Naive thymus-derived CD4-positive, alpha-beta T cell (primary cell): ENCODE measurements at regions not wholly inside any gene's neighbourhood (a gene's known extent, or its start where the extent isn't known, plus 50 kb on each side); places are given as distances from the start of the nearest gene placed in this dataset.

ENCODE experiments used
- ATAC-seq: fragments of 150-1000 bp; cut with Tn5 transposase; 2 replicates; pipeline ENCODE4 v1.10.0; 2021; ENCODE audit warnings: mild to moderate bottlenecking, moderate library complexity
- CTCF ChIA-PET: fragments of 350-600 bp; sonication (Branson Sonifier 250); formaldehyde crosslinking; loops from one replicate; lab custom pipeline; 2021; ENCODE audit warnings: antibody characterized with exemption; lab: Charles Lee
- POLR2A ChIA-PET: fragments of 350-600 bp; sonication (Branson Sonifier 250); formaldehyde crosslinking; loops from one replicate; lab custom pipeline; 2021; ENCODE audit warnings: antibody characterized with exemption, inconsistent platforms; lab: Charles Lee
- DNase-seq, 9 donors: peaks; one replicate each; pipeline versions ENCODE4 v3.0.0 to v3.0.0-alpha.2; 2020 to 2022; ENCODE audit warnings: mixed read lengths in 1 of 9
- H3K27ac ChIP-seq: one replicate; pipeline ENCODE4 v1.7.0; 2013; ENCODE audit warnings: mild to moderate bottlenecking, low read depth, low read length, moderate library complexity
- H3K27me3 ChIP-seq, 2 donors: one replicate each; pipeline ENCODE4 v1.7.0; 2013; ENCODE audit warnings: low read length in 2 of 2, mild to moderate bottlenecking in 2 of 2, moderate library complexity in 2 of 2; ENCODE audit not compliant: control insufficient read depth in 2 of 2, insufficient read depth in 2 of 2
- H3K36me3 ChIP-seq, 3 experiments: 1 replicate in 2 of 3; 2 replicates in 1 of 3; pipeline ENCODE4 v1.7.0; 2013; ENCODE audit warnings: low read length in 3 of 3, mild to moderate bottlenecking in 3 of 3, moderate library complexity in 1 of 3; ENCODE audit not compliant: insufficient read depth in 3 of 3, control insufficient read depth in 2 of 3
- H3K4me1 ChIP-seq, 2 donors: one replicate each; pipeline ENCODE4 v1.7.0; 2013; ENCODE audit warnings: low read length in 2 of 2, mild to moderate bottlenecking in 2 of 2, moderate library complexity in 1 of 2; ENCODE audit not compliant: control insufficient read depth in 2 of 2, insufficient read depth in 2 of 2
- H3K4me3 ChIP-seq: 2 replicates; pipeline ENCODE4 v1.7.0; 2013; ENCODE audit warnings: mild to moderate bottlenecking, low read length
- H3K9me3 ChIP-seq, 3 experiments: 1 replicate in 2 of 3; 2 replicates in 1 of 3; pipeline ENCODE4 v1.7.0; 2013; ENCODE audit warnings: low read length in 3 of 3; ENCODE audit not compliant: control insufficient read depth in 2 of 3
- H3K27ac Mint-ChIP-seq, 9 donors: one replicate each; pipeline ENCODE4 v1.8.0; 2020 to 2022; ENCODE audit warnings: mixed read lengths in 9 of 9, mild to moderate bottlenecking in 8 of 9, moderate library complexity in 5 of 9, inconsistent platforms in 2 of 9
- H3K27me3 Mint-ChIP-seq, 5 donors: one replicate each; pipeline ENCODE4 v1.8.0; 2021 to 2022; ENCODE audit warnings: mixed read lengths in 5 of 5, mild to moderate bottlenecking in 1 of 5
- H3K36me3 Mint-ChIP-seq, 5 donors: one replicate each; pipeline ENCODE4 v1.8.0; 2020 to 2022; ENCODE audit warnings: mixed read lengths in 5 of 5, mild to moderate bottlenecking in 3 of 5, inconsistent platforms in 1 of 5
- H3K4me1 Mint-ChIP-seq, 7 donors: one replicate each; pipeline ENCODE4 v1.8.0; 2020 to 2022; ENCODE audit warnings: mixed read lengths in 7 of 7, mild to moderate bottlenecking in 3 of 7, inconsistent platforms in 1 of 7
- H3K4me3 Mint-ChIP-seq, 10 donors: one replicate each; pipeline ENCODE4 v1.8.0; 2020 to 2022; ENCODE audit warnings: mild to moderate bottlenecking in 10 of 10, mixed read lengths in 10 of 10, moderate library complexity in 6 of 10, inconsistent platforms in 2 of 10
- H3K9me3 Mint-ChIP-seq, 11 donors: one replicate each; pipeline ENCODE4 v1.8.0; 2020 to 2022; ENCODE audit warnings: mixed read lengths in 11 of 11, mild to moderate bottlenecking in 4 of 11, inconsistent platforms in 1 of 11, moderate library complexity in 1 of 11
- intact Hi-C, 2 donors: fragments of 100-400 bp; cut with micrococcal nuclease; formaldehyde crosslinking; loops; one replicate each; pipeline ENCODE4 v1.15.1; 2023

DNA sequence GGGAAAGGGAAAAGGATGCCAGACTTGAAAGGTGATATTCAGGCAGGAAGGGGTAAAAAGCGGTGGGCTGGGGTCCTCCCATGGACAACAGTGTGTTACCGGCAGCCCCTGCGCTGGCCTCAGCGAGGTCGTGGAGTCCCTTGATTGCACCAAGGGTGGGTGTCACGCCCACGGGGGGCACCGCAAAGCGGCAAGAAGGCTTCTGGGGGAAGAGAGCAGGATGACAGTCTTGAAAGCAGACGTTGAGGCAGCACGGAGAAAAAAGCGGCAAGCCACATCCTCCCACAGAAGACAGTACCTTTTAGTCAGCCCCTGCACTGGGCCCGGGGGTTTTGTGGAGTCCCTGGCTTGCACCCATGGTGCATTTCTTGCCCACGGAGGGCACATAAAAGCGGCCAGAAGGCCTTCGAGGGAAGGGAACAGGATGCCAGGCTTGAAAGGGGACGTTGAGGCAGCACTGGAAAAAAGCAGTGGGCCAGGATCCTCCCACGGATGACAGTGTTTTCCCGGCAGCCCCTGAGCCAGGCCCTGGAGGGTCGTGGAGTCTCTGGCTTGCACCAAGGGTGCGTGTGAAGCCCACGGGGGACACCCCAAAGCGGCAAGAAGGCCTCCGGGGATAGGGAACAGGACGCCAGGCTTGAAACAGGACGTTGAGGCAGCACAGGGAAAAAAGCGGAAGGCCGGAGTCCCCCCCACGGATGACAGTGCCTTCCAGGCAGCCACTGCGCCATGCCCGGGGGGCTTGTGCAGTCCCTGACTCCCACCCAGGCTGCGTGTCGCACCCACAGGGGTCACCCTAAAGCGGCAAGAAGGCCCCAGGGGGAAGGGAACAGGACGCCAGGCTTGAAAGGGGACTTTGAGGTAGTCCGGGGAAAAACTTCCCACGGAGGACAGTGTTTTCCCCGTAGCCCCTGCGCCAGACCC, 162.2 kb upstream of the ALG10B start:
- DNase-seq (no peak), ATAC-seq (no peak)
- Mint-ChIP-seq H3K27ac (no peak overlapping the region), H3K9me3 (peaks cover 0 to 5% (median 0%) of the 10 kb centered on the region in 11 donors), H3K4me1 (no peaks in the 10 kb centered on the region), H3K27me3 (peaks cover 0 to 22% (median 0%) of the 10 kb centered on the region in 5 donors), H3K4me3 (no peak overlapping the region), H3K36me3 (no peaks in the 10 kb centered on the region)
- ChIA-PET POLR2A (no interaction called here), CTCF (no interaction called here)
- intact Hi-C loops: no loop called here
- no peaks in the 10 kb centered on the region for H3K27me3 ChIP-seq
- no peak overlapping the region for H3K4me3 ChIP-seq
- no peaks in the 10 kb centered on the region for H3K4me1 ChIP-seq
- no peak overlapping the region for H3K27ac ChIP-seq
- no peaks in the 10 kb centered on the region for H3K9me3 ChIP-seq
- H3K36me3 ChIP-seq: no peaks in the 10 kb centered on the region

DNA sequence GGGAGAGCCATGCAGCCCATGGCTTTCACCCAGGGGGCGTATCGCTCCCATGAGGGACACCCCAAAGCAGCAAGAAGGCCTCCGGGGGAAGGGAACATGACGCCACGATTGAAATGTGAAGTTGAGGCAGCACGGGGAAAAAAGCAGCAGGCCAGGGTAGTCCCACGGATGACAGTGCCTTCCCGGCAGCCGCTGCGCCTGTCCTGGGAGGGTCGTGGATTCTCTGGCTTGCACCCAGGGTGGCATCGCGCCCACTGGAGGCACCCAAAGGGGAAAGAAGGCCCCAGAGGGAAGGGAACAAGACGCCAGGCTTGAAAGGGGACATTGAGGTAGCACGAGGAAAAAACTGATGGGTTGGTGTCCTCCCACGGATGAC, 161.6 kb upstream of the ALG10B start:
- DNase-seq (no peak), ATAC-seq (no peak)
- Mint-ChIP-seq H3K9me3 (peaks cover 0 to 5% (median 0%) of the 10 kb centered on the region in 11 donors), H3K27me3 (peaks cover 0 to 22% (median 0%) of the 10 kb centered on the region in 5 donors), H3K36me3 (no peaks in the 10 kb centered on the region), H3K4me1 (no peaks in the 10 kb centered on the region), H3K4me3 (no peak overlapping the region), H3K27ac (no peak overlapping the region)
- CTCF ChIA-PET: no interaction called here
- Histone ChIP-seq H3K27me3 (no peaks in the 10 kb centered on the region), H3K4me1 (no peaks in the 10 kb centered on the region), H3K9me3 (no peaks in the 10 kb centered on the region), H3K27ac (no peak overlapping the region), H3K4me3 (no peak overlapping the region), H3K36me3 (no peaks in the 10 kb centered on the region)
- POLR2A ChIA-PET: no interaction called here
- intact Hi-C loops: no loop called here

GRCh38 chr12:38155526-38156496, 160.8 kb upstream of the ALG10B start:
- Histone ChIP-seq H3K27ac (no peak overlapping the region), H3K36me3 (no peaks in the 10 kb centered on the region), H3K4me1 (no peaks in the 10 kb centered on the region), H3K4me3 (no peak overlapping the region), H3K27me3 (no peaks in the 10 kb centered on the region), H3K9me3 (no peaks in the 10 kb centered on the region)
- ATAC-seq: no peak
- H3K4me3 Mint-ChIP-seq: no peak overlapping the region
- peaks cover 0 to 16% (median 0%) of the 10 kb centered on the region in 5 donors for H3K27me3 Mint-ChIP-seq
- DNase-seq: no peak
- POLR2A ChIA-PET: no interaction called here
- H3K27ac Mint-ChIP-seq: no peak overlapping the region
- peaks cover 0 to 5% (median 0%) of the 10 kb centered on the region in 11 donors for H3K9me3 Mint-ChIP-seq
- intact Hi-C loops: no loop called here
- no peaks in the 10 kb centered on the region for H3K4me1 Mint-ChIP-seq
- no peaks in the 10 kb centered on the region for H3K36me3 Mint-ChIP-seq
- CTCF ChIA-PET: no interaction called here

DNA sequence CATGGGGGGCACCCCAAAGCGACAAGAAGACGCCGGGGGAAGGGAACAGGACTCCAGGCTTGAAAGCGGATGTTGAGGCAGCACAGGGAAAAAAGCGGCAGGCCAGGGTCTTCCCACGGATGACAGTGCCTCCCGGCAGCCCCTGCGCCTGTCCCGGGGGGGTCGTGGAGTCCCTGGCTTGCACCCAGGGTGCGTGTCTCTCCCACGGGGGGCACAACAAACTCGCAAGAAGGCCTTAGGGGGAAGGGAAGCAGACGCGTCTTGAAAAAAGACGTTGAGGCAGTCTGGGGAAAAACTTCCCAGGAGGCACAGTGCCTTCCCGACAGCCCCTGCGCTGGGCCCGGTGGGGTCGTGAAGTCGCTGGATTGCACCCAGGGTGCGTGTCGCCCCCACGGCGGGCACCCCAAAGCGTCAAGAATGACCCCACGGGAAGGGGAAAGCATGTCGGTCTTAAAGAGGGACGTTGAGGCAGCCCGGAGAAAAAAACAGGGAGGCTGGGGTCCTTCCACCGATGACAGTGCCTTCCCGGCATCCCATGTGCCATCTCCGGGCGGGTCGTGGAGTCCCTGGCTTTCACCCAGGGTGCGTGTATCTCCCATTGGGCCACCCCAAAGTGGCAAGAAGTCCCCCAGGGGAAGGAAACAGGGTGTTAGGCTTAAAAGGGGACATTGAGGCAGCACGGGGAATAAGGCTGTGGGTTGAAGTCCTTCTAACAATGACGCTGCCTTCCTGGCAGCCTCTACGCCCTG, 159.9 kb upstream of the ALG10B start:
- Histone ChIP-seq H3K36me3 (no peaks in the 10 kb centered on the region), H3K9me3 (no peaks in the 10 kb centered on the region), H3K27ac (no peak overlapping the region), H3K4me3 (no peak overlapping the region), H3K4me1 (no peaks in the 10 kb centered on the region), H3K27me3 (no peaks in the 10 kb centered on the region)
- H3K36me3 Mint-ChIP-seq: no peaks in the 10 kb centered on the region
- DNase-seq: no peak
- H3K27ac Mint-ChIP-seq: no peak overlapping the region
- ChIA-PET POLR2A (no interaction called here), CTCF (no interaction called here)
- no peaks in the 10 kb centered on the region for H3K4me1 Mint-ChIP-seq
- no peak for ATAC-seq
- H3K4me3 Mint-ChIP-seq: no peak overlapping the region
- peaks cover 0 to 8% (median 0%) of the 10 kb centered on the region in 5 donors for H3K27me3 Mint-ChIP-seq
- intact Hi-C loops: no loop called here
- peaks cover 0 to 4% (median 0%) of the 10 kb centered on the region in 11 donors for H3K9me3 Mint-ChIP-seq

DNA sequence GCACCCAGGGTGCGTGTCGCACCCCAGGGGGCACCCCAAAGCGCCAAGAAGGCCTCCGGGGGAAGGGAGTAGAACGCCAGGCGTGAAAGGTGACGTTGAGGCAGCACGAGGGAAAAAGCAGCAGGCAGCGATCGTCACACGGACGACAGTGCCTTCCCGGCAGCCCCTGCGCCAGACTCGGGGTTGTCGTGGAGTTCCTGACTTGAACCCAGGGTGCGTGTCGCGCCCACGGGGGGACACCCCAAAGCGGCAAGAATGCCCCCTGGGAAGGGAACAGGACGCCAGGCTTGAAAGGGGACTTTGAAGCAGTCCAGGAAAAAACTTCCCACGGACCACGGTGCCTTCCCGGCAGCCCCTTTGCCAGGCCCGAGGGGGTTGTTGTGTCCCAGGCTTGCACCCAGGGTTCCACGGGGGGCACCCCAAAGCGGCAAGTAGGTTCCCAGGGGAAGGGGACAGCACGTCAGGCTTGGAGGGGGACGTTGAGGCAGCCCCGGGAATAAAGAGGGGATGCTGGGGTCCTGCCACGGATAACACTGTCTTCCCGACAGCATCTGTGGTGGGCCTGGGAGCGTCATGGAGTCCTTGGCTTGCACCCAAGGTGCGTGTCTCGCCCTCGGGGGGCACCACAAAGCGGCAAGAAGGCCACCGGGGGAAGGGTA, 159.2 kb upstream of the ALG10B start:
- Mint-ChIP-seq H3K9me3 (peaks cover 0 to 8% (median 3%) of the 10 kb centered on the region in 11 donors), H3K4me1 (no peaks in the 10 kb centered on the region), H3K36me3 (no peaks in the 10 kb centered on the region), H3K27me3 (peaks cover 0 to 7% (median 0%) of the 10 kb centered on the region in 5 donors), H3K4me3 (no peak overlapping the region), H3K27ac (no peak overlapping the region)
- H3K4me3 ChIP-seq: no peak overlapping the region
- H3K27me3 ChIP-seq: no peaks in the 10 kb centered on the region
- H3K27ac ChIP-seq: no peak overlapping the region
- POLR2A ChIA-PET: no interaction called here
- ATAC-seq: no peak
- DNase-seq: no peak
- CTCF ChIA-PET: no interaction called here
- no peaks in the 10 kb centered on the region for H3K4me1 ChIP-seq
- intact Hi-C loops: no loop called here
- no peaks in the 10 kb centered on the region for H3K9me3 ChIP-seq
- H3K36me3 ChIP-seq: no peaks in the 10 kb centered on the region

DNA sequence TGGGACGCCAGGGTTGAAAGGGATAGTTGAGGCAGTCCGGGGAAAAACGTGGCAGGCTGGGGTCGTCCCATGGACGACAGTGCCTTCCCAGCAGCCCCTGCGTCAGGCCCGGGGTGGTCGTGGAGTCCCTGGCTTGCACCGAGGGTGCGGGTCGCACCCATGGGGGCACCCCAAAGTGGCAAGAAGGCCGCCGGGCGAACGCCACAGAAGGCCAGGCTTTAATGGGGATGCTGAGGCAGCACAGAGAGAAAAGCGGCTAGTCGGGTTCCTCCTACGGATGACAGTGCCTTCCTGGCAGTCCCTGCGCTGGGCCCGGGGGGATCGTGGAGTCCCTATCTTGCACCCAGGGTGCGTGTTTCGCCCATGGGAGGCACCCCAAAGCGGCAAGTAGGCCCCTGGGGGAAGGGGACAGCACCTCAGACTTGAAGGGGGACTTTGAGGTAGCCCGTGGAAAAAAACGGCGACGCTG, 158.6 kb upstream of the ALG10B start:
- no peaks in the 10 kb centered on the region for H3K27me3 ChIP-seq
- Mint-ChIP-seq H3K27ac (no peak overlapping the region), H3K9me3 (peaks cover 0 to 9% (median 4%) of the 10 kb centered on the region in 11 donors), H3K36me3 (no peaks in the 10 kb centered on the region), H3K27me3 (peaks cover 0 to 7% (median 0%) of the 10 kb centered on the region in 5 donors), H3K4me3 (no peak overlapping the region), H3K4me1 (no peaks in the 10 kb centered on the region)
- no peaks in the 10 kb centered on the region for H3K36me3 ChIP-seq
- no peaks in the 10 kb centered on the region for H3K4me1 ChIP-seq
- intact Hi-C loops: no loop called here
- DNase-seq (no peak), ATAC-seq (no peak)
- no peak overlapping the region for H3K4me3 ChIP-seq
- H3K27ac ChIP-seq: no peak overlapping the region
- ChIA-PET CTCF (no interaction called here), POLR2A (no interaction called here)
- H3K9me3 ChIP-seq: no peaks in the 10 kb centered on the region
